GM21717 (cell line): ENCODE measurements at regions not wholly inside any gene's neighbourhood (a gene's known extent, or its start where the extent isn't known, plus 50 kb on each side); places are given as distances from the start of the nearest gene placed in this dataset.

Source experiments
- ATAC-seq: cut with Tn5 transposase; IDR thresholded peaks from one replicate; pipeline ENCODE4 v1.9.1; 2021; ENCODE audit warnings: mild to moderate bottlenecking, moderate library complexity; ENCODE audit not compliant: unreplicated experiment

DNA sequence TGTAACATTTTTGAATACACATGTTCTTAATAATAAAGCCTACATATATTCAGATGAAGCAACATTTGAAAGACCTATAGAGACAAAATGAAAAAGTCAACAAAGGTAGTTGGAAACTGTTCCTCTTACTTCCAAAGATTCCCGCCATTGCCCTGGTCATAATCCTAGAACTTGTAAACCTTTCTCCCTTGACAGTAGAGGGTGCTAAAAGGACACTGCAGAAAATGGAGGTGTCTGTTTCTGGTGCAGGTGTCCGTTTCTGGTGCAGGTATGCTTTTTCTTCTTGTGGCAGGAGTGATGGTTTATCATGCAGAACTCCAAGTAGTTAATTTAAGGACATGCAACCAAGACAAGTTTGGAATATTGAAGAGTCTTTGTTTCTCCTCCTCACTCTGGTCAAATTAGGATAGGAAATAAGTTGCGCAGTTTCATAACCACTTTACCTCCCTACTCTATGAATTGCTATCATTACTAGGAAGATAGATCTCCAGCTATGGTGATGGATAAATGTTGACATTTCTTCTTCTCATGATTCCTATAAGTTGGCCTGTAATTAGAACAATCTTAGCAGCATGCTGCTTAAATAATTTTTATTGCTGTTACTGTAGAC lies 56.0 kb upstream of the FAM174A start:
- ATAC-seq = no peak

DNA sequence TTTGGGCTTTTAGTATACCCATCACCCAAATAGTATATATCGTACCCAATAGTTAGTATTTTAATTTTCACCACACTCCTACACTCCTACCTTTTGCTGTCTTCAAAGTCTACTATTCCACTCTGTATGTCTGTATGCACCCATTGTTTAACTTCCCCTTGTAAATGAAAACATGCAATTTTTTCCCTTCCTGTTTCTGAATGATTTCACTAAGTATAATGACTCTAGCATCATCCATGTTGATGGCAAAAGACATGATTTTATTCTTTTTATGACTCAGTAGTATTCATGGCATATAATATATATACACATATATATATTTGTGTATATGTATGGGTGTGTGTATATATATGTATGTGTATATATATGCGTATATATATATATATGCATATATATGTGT lies 63.1 kb upstream of the FAM174A start:
- ATAC-seq = no peak

DNA sequence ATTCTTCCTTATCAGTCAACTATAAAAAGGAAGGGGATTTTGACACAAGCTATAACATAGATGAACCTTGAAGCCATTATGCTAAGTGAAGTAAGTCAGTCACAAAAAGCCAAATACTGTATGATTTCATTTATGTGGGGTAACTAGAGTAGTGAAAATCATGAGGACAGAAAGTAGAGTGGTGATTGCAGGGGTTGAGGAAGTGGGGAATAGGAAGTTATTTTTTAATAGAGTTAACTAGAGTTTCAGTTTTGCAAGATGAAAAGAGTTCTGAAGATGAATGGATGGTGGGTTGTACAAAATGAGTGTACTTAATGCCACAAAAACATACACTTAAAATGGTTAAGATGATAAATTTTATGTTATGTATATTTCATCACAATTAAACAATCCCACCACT lies 65.4 kb upstream of the FAM174A start:
- ATAC-seq = peak; percentile 91

DNA sequence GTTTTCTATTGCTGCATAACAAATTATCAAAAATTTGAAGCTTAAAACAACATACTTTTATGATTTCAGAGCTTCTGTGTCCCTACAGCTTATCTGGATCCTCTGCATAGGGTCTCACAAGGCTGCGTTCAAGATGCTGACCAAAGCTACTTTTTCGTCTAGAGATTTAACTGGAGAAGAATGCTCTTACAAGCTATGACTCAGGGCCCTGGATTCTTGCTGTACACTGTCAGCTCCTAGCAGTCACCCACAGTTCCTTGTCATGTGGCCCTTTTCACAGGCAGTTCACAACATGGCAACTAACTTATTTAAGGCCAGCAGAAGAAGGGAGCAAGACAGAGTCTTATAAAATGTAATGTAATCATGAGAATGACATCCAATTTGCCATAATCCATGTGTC lies 70.8 kb upstream of the FAM174A start:
- no peak for ATAC-seq

DNA sequence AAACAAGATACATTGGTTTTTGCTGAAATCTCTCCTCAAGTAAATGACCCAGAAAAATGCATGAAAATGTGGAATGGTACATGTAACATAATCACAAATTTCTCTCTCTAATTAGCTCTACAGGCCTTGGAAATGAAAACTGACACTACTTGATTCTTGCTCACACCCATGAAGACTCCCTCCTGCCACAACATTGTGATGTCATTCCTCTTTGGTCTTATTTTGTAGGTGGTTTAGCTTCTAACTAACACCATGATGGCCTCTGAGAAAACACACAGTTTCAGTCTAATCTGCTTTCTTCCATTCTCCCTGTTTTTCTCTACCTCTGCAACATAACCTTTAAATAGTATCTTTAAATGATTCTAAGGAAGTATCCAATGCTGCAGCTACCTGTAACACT lies 78.6 kb upstream of the FAM174A start:
- ATAC-seq = no peak

DNA sequence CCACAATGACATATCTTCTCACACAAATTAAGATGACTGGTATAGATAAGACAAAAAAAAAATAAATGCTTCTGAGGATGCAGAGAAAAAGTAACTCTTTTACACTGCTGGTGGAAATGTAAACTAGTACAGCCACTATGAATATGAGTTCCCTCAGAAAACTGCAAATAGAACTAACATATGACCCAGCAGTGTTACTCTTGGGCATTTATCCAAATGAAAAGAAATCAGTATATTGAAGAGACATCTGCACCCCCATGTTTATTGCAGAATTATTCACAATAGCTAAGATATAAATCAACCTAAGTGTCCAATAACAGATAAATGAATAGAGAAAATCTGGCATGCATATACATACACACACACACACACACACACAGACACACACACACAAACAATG lies 83.0 kb upstream of the FAM174A start:
- no peak for ATAC-seq

DNA sequence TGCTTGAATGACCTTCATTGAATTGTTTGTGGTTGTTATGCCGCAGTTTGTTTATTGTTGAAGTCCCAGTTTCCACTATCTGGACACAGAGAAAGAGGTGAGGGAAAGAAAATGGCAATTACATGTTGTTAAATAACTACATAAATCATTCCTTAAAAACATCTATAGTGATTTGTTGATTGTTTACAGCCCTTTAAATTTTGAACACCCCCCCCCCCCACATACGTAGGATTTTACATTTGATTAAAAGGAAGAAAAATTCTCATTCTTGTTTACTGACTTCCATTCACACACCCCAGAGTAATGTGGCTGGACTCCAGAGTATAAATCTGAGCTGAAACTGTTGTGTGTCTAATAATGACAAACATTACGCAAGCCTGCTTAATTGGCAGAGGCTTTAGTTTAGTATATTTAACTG lies 87.1 kb upstream of the FAM174A start:
- no peak for ATAC-seq

DNA sequence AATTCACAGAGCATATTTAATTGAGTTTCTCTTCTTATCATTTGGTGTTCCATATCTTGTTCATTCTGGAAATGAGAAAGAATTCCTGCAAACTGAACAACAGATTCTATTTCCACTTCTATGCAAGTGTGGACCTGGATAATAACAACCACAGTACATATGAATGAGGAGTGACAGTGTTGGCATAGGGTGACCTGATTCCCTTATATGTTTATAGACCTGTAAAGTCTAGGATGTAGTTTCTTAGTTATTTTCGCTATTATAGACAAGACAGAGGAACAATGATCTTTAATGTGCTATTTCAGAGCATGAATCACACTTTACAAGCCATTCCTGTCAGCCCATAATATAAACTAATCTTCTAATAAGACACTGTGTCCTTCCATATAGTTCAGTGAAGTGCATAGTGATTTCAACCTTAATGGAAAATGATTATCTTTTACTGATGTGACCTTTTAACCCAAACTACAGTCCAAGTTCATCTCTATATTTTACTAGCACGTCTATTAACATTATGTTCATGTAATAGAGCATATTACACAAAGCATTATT lies 88.2 kb upstream of the FAM174A start:
- ATAC-seq = no peak

DNA sequence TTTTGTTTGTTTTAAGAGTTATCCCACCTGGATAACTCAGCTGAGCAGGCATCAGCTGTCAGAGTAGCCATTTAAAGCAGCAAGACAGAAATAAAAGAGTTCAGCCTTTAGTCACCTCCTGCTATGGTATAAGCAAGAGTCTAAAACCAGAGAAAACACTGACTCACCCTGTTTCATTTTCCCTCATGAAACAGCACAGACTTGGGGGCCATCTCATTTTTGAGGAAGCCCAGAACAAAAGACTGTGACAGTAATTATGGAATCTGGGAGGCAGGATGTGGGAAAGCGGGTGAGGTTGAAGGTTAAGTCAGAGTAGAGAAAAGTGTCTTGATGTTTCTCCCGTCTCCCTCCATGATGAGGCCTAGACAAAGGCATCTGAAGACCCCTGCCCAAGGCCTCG lies 90.2 kb upstream of the FAM174A start:
- ATAC-seq = peak; percentile 73

DNA sequence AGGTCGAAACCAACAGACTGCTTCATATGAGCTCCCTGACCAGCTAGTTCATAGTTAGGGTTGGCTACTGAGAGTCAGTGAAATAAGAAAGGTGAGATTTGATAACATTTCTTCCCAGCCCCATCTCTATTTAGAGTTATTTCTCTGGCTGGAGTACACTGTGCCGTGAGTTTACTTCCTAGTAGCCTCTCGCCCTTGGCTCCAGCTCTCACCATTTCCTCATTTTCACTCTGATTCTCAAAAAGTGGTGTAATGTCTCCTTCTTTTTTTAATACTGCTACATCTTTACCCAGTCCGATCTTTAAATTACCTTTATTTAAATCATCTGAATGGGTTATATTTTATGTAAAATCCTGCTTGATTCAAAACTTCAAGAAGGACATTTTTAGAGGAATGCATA lies 100.4 kb upstream of the FAM174A start:
- no peak for ATAC-seq

DNA sequence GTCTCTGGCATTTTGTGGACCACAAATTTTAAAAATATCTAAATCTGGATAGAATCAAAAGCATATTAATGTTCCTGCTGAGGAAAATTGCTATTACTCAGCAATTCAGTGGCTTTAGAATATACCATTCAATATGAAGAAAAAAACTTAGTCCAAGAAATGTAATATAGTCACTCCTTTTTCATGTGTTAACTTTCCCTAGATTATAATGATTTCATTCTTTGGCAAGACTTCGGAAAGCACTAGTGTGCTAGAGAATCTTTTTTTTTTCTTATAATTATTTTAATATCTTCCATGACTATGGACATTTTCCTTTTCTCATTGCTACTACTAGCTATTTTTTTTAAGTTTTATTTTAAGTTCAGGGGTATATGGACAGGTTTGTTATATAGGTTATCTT lies 102.4 kb upstream of the FAM174A start:
- no peak for ATAC-seq

DNA sequence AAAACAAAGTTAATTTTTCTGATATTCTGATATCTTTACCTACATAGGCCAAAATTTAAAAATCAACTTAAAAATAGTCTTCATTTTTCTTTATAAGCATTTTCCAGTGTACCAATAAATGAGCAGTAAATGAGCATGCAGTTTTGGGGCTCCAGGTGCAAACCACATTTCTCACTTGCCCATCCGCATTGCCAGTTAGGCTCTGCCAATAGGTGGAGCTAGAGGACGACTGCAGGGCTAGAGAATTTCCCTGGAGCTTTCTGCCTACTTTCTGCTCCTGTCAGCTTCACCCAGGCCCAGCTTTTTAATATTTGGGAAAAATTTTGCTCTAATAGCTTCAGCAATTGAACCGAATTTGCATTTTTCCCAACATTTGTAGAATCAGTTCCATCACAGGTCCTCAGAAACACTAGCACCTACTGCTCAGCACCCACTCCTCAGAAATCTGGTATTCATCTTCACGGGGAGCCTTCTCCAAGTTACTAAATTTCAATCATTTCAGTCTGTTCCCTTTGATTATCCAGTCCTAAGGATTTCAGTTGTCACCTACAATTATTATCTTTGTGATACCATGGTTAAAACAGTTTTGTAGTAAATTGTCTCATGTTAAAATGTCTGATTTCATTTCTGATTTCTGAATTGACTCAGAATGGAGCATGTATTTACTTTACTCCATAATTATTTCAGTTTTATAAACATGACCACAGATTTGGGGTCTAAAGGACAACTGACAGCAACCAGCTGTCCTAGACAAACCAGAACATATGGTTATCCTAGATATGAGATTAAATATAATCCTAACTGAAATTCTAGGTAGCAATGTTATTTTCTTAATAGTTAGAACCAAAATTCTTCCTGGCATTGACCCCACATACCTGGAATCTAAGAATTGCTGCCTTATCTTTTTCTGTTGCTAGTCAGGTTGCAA lies 104.6 kb upstream of the FAM174A start:
- ATAC-seq = peak; percentile 87

DNA sequence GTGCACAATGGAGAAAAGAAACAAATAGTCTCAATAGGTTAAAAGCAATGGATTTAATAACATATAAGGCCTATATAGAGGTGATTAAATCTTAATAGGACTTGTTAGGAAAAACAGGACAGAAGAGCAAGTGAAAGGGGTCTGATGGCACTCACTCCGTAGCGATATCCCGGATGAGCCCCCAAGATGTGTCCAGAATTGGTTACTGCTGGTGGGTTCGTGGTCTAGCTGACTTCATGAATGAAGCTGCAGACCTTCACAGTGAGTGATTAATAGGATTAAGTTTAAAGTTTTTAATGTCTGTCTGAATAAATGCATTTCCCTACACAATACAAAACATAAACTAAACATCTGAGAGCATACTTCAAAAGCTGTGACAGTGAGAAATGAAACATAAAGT lies 110.4 kb upstream of the FAM174A start:
- ATAC-seq = no peak

DNA sequence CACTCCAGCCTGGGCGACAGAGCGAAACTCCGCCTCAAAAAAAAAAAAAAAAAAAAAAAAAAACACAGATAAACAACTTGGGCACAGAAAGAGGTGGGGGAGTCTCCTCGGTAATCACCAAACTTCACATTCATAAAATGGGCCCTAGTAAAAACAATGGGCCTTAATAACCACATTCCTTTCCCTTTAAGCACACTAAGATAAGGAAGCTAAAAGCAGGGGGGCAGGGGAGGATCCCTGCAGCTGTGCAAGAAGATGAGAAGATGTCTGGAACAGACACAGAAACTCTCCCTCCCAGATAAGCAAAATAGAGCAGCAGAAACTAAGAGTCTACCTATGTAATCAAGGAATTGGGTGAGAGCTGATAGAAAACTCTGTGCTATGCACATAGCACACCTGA lies 111.2 kb upstream of the FAM174A start:
- ATAC-seq = no peak

DNA sequence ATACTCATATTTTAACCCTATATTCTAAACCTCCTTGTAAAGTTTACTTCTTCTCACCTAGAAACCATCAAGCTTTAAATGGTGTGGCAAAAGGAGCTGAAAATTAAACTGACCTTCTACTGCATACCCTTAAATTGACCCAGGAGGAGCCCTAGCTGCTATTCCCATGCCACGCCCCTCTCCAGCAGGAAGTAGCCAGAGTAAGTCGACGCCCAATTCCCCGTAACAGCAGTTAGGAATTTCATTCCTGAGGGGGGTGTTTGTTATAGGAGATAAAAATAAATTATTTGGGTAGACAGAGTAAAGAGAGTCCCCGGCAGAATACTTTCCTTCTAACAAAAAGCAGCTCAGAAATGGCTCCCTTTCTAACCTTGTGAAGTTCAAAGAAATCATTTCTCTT lies 111.8 kb upstream of the FAM174A start:
- ATAC-seq = no peak

DNA sequence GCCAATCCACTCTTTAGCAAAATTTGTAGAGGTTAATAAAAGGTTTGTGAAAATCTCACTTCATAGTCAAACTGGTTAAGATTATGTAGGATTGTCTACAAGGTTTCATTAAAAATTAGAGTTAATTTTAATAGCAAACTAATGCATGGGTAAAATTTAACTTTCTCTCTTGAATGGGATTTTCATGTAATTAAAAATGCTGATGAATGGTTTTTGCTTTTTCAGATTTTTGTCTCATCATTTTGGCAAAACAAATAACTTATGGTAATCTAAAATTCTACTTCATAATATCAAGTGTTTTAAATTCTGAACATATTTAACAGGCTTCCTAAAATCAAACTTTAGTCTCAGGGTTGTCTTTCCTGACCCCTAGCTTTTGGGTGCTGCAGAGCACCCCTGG lies 113.8 kb upstream of the FAM174A start:
- no peak for ATAC-seq

DNA sequence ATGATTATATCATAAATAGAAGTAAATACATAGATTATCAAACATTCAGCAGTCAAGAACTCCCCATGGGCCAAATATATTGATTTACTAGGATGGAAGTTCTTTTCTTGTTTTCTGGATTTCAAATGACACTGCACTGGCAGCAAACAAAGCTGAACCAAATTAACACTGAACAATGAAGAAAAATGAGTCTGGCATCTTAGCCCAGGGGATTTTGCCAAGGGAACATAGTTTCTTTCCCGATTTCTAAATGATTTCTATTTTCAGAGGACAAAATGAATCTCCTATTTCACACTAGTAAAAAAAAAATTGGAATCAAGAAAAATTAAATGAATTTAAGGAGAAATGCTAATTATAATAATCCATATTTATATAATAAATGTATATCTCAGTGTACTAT lies 116.9 kb upstream of the FAM174A start:
- ATAC-seq = no peak

DNA sequence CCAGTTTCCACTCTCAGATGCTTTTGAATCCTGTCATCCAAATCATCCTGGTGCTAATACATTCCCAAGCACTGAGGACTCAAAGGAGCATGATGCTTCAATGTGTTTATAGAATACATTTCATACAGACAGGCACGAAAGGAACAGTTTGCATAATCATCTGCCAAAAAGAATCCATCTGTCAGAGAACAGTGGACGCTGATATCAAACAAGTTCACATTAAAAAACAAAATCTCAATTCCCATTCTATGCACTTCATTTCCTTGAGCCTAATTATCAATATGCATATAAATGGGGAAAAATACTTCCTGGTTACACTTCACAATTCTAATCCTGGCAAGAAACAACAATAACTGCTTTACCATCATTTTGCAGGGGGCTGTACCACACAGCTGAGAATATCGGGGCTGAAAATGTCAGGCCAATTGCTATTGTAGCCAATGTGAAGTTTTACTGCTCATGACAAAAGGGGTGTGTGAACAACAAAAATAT lies 125.5 kb upstream of the FAM174A start:
- no peak for ATAC-seq

DNA sequence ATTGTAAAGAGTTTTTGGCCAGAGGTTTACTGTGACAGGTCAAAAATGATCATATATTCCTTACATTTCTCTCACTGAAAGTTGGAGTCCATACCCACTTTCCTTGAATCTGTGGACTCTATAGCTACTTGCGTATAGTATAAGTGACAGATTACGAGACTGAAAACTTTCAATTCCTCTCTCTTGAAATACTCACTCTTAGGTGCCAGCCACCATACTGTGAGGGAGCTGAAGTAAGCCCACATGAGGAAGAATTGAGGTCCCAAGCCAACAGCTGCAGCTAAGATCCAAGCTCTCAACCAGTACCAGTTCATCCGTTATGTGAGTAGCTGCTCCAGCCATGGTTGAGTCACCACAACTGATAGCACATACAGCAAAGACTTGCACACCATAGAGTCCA lies 128.1 kb upstream of the FAM174A start:
- no peak for ATAC-seq

DNA sequence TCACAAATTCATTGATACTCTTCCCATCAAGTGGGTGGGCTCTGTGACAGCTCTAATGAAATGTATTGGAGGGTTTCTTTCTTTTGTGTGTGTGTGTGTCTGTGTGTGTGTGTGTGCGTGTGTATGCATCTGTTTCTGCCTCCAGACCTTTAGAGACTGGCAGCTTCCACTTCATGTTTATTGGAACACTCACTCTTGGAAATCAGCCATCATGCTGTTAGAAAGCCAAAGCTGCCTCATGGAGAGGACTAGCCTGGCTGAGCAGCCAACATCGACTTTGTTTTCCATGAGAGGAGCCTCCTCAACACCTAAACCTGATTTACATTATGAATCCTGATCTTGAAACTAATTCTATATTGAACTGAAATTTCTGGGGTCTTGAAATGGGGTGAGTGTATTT lies 128.5 kb upstream of the FAM174A start:
- no peak for ATAC-seq

DNA sequence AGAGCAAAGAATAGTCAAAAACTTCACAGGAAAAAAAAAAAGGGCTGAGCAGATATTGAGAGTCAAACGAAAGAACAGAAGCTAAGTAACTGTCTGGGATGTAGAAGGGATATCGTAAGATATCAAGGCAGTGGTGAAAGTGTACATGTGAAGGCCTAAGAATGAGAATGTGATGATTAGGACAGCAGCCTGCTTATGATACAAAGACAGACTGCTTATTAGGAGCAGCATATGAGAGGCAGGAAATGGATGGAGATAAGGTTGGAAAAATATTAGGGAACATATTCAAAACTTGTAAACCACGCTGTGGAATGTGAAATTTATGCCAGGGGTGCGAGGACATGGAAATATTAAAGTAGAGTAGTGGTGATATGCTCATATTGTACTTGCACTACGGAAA lies 133.1 kb upstream of the FAM174A start:
- ATAC-seq = no peak

DNA sequence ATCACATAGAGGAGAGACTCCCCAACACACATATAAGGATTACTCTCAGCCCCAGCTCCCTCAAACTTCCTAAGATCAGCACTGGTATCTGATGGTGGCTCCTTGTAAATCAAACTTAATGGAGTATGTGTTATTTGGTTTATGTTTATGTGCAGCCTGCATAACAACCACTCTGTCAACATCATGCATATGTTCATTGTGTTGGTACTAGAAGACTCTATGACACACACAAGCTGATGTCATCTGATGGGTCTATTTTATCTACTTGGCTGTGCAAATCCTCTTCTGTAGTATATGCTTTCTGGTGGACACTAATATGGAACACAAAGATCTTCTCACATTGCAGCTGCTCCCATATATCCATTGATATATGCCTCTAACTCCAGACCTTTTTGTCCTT lies 134.0 kb upstream of the FAM174A start:
- ATAC-seq = no peak
